ENCODE measurements at regions not wholly inside any gene's neighbourhood (a gene's known extent, or its start where the extent isn't known, plus 50 kb on each side); places are given as distances from the start of the nearest gene placed in this dataset.

DNA sequence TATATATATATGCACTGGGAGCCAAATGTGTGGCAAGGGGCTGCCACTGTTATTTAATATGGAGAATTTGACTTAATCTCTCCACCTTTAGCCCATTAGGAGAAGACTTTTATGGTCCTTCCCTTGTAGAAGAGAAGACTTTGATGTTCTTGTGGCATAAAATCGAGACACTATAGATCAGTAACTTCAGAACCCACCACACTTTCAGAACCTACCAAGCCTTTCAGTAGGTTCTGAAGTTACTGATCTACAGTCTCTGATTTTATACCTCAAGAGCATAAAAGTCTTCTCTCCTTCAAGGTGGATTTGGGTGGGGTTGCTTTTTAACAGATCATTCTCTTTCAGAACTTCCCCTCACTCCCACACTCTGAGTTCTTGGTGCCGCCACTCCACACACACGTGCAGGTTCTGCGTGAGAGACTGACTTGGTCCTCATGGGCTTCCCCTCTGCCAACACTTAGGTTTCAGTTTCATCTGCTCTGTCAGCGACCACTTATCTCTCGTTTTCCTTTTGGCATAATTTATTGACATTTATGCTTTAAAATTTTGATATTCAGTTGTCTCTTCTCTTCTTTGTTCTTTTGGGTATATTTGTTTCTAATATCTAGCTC, 213.4 kb upstream of the PCDH17 start:
- TF ChIP-seq CTCF (IDR thresholded peaks at IDR 0.05; ENCODE audit: low read depth, low read length, missing control alignments) = no peak
- in situ Hi-C loops (cut with HindIII; ENCODE audit: low sequenced_read_pairs) = no loop called here
- H3K4me3 ChIP-seq (ENCODE audit: low read depth, low read length) = no peak overlapping the region
- no peak for DNase-seq (ENCODE audit: low read depth)

DNA sequence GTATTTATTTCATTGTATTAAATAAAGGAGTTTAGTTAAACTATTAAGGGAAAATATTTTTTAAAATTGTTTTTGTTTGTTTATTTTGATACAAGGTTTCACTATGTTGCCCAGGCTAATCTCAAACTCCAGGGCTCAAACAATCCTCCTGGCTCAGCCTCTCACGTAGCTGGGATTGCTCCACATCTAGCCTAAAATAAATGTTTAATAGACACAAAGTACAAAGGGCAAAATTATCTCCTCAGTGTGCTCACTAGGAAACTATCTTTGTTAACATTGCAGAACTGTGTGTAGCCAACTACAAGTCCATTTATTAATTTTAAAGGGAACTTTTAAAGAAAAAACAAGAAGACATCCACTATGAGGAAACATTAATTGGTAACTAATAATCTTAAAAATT, 207.2 kb upstream of the PCDH17 start:
- in situ Hi-C loops (cut with HindIII; ENCODE audit: low sequenced_read_pairs) = no loop called here
- DNase-seq (ENCODE audit: low read depth) = no peak
- no peak for TF ChIP-seq CTCF (IDR thresholded peaks at IDR 0.05; ENCODE audit: low read depth, low read length, missing control alignments)

DNA sequence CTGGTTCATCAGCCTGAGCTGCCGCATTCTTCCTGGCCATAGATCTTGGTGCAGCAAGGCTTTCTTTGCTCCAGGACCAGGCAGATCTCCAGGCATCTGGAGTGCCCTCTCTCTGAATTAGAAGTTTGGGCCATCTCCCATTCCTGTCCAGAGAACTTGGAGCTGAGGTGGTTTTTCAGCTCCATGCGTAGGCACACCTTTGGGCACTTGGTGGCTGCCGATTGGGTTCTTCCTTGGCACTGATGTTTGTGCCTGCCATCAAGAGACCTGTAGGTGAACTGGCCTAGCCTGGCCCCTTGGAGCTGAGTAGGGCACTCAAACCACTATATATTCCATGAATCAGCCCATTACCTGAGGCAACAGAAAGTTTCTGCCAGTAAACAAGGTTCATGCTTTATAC, 206.0 kb upstream of the PCDH17 start:
- no peak for DNase-seq (ENCODE audit: low read depth)
- in situ Hi-C loops (cut with HindIII; ENCODE audit: low sequenced_read_pairs) = no loop called here
- no peak overlapping the region for H3K4me3 ChIP-seq (ENCODE audit: low read depth, low read length)
- TF ChIP-seq CTCF (IDR thresholded peaks at IDR 0.05; ENCODE audit: low read depth, low read length, missing control alignments) = no peak

More for the DNA sequence above, 207.2 kb upstream of the PCDH17 start:
- H3K4me3 ChIP-seq (ENCODE audit: low read depth, low read length) = no peak overlapping the region

GRCh38 chr13:57437587-57437986, 194.0 kb upstream of the PCDH17 start:
- in situ Hi-C loops (cut with HindIII; ENCODE audit: low sequenced_read_pairs) = no loop called here
- no peak for TF ChIP-seq CTCF (IDR thresholded peaks at IDR 0.05; ENCODE audit: low read depth, low read length, missing control alignments)
- H3K4me3 ChIP-seq (ENCODE audit: low read depth, low read length) = no peak overlapping the region
- no peak for DNase-seq (ENCODE audit: low read depth)

GRCh38 chr13:57438072-57438471, 193.5 kb upstream of the PCDH17 start:
- no peak overlapping the region for H3K4me3 ChIP-seq (ENCODE audit: low read depth, low read length)
- no peak for TF ChIP-seq CTCF (IDR thresholded peaks at IDR 0.05; ENCODE audit: low read depth, low read length, missing control alignments)
- DNase-seq (ENCODE audit: low read depth) = no peak
- in situ Hi-C loops (cut with HindIII; ENCODE audit: low sequenced_read_pairs) = no loop called here

DNA sequence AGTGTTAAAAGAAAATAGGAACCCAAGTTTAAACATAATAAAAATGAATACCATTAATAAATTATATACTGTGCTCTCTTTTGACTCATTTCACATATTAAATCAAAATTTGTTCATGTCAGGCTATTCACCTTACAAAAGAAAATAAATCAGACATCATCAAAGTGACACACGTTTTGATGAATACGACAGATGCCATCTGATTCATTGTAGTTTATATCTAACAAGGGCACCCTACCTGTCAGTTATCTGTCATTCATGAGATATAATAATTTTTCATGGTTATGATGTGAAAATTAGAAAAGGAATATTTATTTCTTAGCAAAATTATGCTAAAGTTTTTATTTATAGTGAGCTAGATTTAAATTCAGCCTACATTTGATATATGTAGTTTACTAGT, 188.1 kb upstream of the PCDH17 start:
- no peak overlapping the region for H3K4me3 ChIP-seq (ENCODE audit: low read depth, low read length)
- TF ChIP-seq CTCF (IDR thresholded peaks at IDR 0.05; ENCODE audit: low read depth, low read length, missing control alignments) = no peak
- in situ Hi-C loops (cut with HindIII; ENCODE audit: low sequenced_read_pairs) = no loop called here
- no peak for DNase-seq (ENCODE audit: low read depth)
